DND-41 (cell line): ENCODE measurements at regions not wholly inside any gene's neighbourhood (a gene's known extent, or its start where the extent isn't known, plus 50 kb on each side); places are given as distances from the start of the nearest gene placed in this dataset.
"Not testable (repeated sequence)": the region's sequence is repeated elsewhere in the genome, so short reads cannot be mapped to it uniquely, and the experiment has no call there.

Experiments used
- ATAC-seq: fragments of 200-7000 bp; cut with Tn5 transposase; 3 replicates; pipeline ENCODE4 v1.9.1; 2021; ENCODE audit warnings: low read depth; ENCODE audit not compliant: insufficient read depth
- DNase-seq: peaks from one replicate; pipeline ENCODE4 v3.0.0-alpha.2; 2020
- H2AFZ ChIP-seq: 2 replicates; pipeline ENCODE4 v1.6.0; 2012; ENCODE audit warnings: low read depth, low read length
- H3K27ac ChIP-seq: 2 replicates; pipeline ENCODE4 v1.5.1; 2012; ENCODE audit warnings: low read length, inconsistent platforms
- H3K27me3 ChIP-seq: fragments of 200-600 bp; sonication (generic); 2 replicates; pipeline ENCODE4 v1.6.0; 2012; ENCODE audit warnings: low read length, mild to moderate bottlenecking, inconsistent platforms; ENCODE audit not compliant: insufficient read depth, poor library complexity
- H3K36me3 ChIP-seq: 2 replicates; pipeline ENCODE4 v1.5.1; 2012; ENCODE audit warnings: low read length, inconsistent platforms; ENCODE audit not compliant: insufficient read depth
- H3K4me1 ChIP-seq: 2 replicates; pipeline ENCODE4 v1.5.1; 2012; ENCODE audit warnings: mild to moderate bottlenecking, low read length; ENCODE audit not compliant: insufficient read depth
- H3K4me2 ChIP-seq: 2 replicates; pipeline ENCODE4 v1.6.0; 2012; ENCODE audit warnings: mild to moderate bottlenecking, moderate library complexity, low read length, inconsistent platforms; ENCODE audit not compliant: insufficient read depth
- H3K4me3 ChIP-seq, 2 experiments: fragments of 200-600 bp in 1 of 2; shearing (Covaris generic) in 1 of 2; 2 replicates each; pipeline ENCODE4 v1.5.1; 2012 to 2016; ENCODE audit warnings: inconsistent platforms in 2 of 2, low read length in 2 of 2, mild to moderate bottlenecking in 2 of 2, low read depth in 1 of 2, moderate library complexity in 1 of 2
- H3K79me2 ChIP-seq: 2 replicates; pipeline ENCODE4 v1.6.0; 2012; ENCODE audit warnings: low read length, inconsistent platforms; ENCODE audit not compliant: insufficient read depth
- H3K9ac ChIP-seq: 2 replicates; pipeline ENCODE4 v1.6.0; 2012; ENCODE audit warnings: low read depth, mild to moderate bottlenecking, inconsistent platforms, low read length, moderate library complexity
- H3K9me3 ChIP-seq: 2 replicates; pipeline ENCODE4 v1.5.1; 2012; ENCODE audit warnings: low read length, moderate library complexity, mild to moderate bottlenecking, inconsistent platforms; ENCODE audit not compliant: insufficient read depth, severe bottlenecking
- H4K20me1 ChIP-seq: 2 replicates; pipeline ENCODE4 v1.6.0; 2012; ENCODE audit warnings: low read length; ENCODE audit not compliant: insufficient read depth
- CTCF ChIP-seq: IDR thresholded peaks from 2 replicates; pipeline ENCODE4 v1.5.1; 2012; ENCODE audit warnings: borderline replicate concordance, low read length, moderate library complexity, mild to moderate bottlenecking; ENCODE audit not compliant: poor library complexity, severe bottlenecking; ENCODE audit errors: extremely low read depth
- EZH2 ChIP-seq: IDR thresholded peaks from 3 replicates; pipeline ENCODE4 v1.6.1; 2012; ENCODE audit warnings: borderline replicate concordance, low read depth, mild to moderate bottlenecking, moderate library complexity, low read length, inconsistent platforms; ENCODE audit not compliant: severe bottlenecking

DNA sequence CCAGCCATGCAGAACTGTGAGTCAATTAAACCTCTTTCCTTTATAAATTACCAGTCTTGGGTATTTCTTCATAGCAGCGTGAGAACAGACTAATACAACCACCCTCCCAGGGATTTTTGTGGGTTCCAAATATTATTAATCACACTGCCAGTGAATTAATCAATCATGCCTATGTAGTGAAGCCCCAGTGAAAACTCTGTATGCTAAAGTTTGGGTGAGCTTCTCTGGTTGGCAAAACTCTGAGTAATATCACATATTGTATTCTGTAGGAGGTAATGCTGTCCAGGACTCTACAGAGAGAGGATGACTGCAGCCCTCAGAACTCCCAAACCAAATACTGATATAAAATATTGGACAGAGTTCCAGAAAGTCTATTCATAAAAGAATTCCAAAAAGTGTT is 216.9 kb downstream of the RPAP3 start:
- DNase-seq (no peak), ATAC-seq (no peak)
- Histone ChIP-seq H3K27me3 (no peaks in the 10 kb centered on the region), H3K4me3 (no peak overlapping the region), H3K27ac (no peak overlapping the region), H3K4me1 (no peaks in the 10 kb centered on the region), H3K79me2 (no peaks in the 10 kb centered on the region), H3K9ac (no peak overlapping the region), H3K9me3 (peaks cover 2% of the 10 kb centered on the region), H4K20me1 (no peaks in the 10 kb centered on the region), H3K4me2 (no peak overlapping the region), H3K36me3 (no peaks in the 10 kb centered on the region), H2AFZ (no peak overlapping the region)
- TF ChIP-seq EZH2 (no peak), CTCF (no peak)

- Histone ChIP-seq H3K79me2 (no peaks in the 10 kb centered on the region), H4K20me1 (no peaks in the 10 kb centered on the region), H3K27me3 (no peaks in the 10 kb centered on the region), H3K4me3 (no peak overlapping the region), H3K27ac (no peak overlapping the region), H3K9me3 (peaks cover 1% of the 10 kb centered on the region), H3K4me2 (no peak overlapping the region), H2AFZ (no peak overlapping the region), H3K4me1 (no peaks in the 10 kb centered on the region), H3K9ac (no peak overlapping the region), H3K36me3 (no peaks in the 10 kb centered on the region)
- ATAC-seq (no peak), DNase-seq (no peak)
- TF ChIP-seq CTCF, result no peak
- no peak for TF ChIP-seq EZH2
Measured at GRCh38 chr12:47481041-47481440, 224.8 kb downstream of the RPAP3 start.

DNA sequence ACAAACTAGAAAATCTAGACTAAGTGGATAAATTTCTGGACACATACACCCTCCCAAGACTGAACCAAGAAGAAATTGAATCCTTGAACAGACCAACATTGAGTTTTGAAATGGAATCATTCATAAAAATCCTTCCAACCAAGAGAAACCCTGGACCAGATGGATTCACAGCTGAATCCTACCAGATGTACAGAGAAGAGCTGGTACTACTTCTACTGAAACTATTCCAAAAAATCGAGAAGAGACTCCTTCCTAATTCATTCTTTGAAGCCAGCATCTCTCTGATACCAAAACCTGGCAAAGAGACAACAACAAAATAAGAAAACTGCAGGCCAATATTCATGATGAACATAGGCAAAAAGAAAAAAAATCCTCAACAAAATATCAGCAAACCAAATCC is 227.4 kb downstream of the RPAP3 start:
- Histone ChIP-seq H3K27me3 (no peaks in the 10 kb centered on the region), H3K4me1 (no peaks in the 10 kb centered on the region), H3K27ac (no peak overlapping the region), H3K36me3 (no peaks in the 10 kb centered on the region), H3K9me3 (peaks cover 19% of the 10 kb centered on the region), H4K20me1 (no peaks in the 10 kb centered on the region), H3K4me2 (no peak overlapping the region), H3K79me2 (no peaks in the 10 kb centered on the region), H3K4me3 (no peak overlapping the region), H2AFZ (no peak overlapping the region), H3K9ac (no peak overlapping the region)
- TF ChIP-seq EZH2, result no peak
- no peak for TF ChIP-seq CTCF
- no peak for ATAC-seq
- no peak for DNase-seq

DNA sequence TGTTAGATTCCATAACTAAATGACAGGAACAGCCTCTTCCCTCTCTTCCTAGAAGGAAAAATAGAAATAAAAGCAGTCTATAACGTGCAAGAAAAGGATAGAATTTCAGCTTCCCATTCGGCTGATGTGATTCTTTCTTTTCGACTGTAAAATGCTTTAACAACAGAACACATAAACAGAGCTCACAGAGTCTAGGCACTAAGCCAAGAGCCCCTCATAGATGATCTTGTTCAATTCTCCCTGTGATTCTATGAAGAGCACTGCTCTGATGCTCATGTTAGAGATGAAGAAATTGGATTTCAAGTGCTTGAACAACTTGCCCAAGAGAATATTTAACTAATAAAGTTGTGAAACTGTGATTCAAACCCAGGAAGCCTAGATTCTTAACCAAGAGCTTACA is 232.7 kb downstream of the RPAP3 start:
- H3K4me1 ChIP-seq, result no peaks in the 10 kb centered on the region
- H3K4me3 ChIP-seq, result no peak overlapping the region
- H3K9me3 ChIP-seq, result peaks cover 19% of the 10 kb centered on the region
- no peak for DNase-seq
- ATAC-seq, result no peak
- H3K9ac ChIP-seq, result no peak overlapping the region
- H4K20me1 ChIP-seq, result no peaks in the 10 kb centered on the region
- H3K36me3 ChIP-seq, result no peaks in the 10 kb centered on the region
- no peak overlapping the region for H3K4me2 ChIP-seq
- no peaks in the 10 kb centered on the region for H3K79me2 ChIP-seq
- H3K27me3 ChIP-seq, result no peaks in the 10 kb centered on the region
- no peak overlapping the region for H2AFZ ChIP-seq
- TF ChIP-seq EZH2, result no peak
- no peak for TF ChIP-seq CTCF
- no peak overlapping the region for H3K27ac ChIP-seq

- H3K4me1 ChIP-seq, DNase-seq, H2AFZ ChIP-seq, H3K27ac ChIP-seq, H4K20me1 ChIP-seq, H3K4me3 ChIP-seq, H3K79me2 ChIP-seq, H3K4me2 ChIP-seq, H3K9ac ChIP-seq, H3K27me3 ChIP-seq, H3K36me3 ChIP-seq, ATAC-seq: not testable (repeated sequence)
- peaks cover 11% of the 10 kb centered on the region for H3K9me3 ChIP-seq
Measured at GRCh38 chr12:47470349-47470748, 235.5 kb downstream of the RPAP3 start.
